Suprapubic skin (tissue), 3 donors: ENCODE measurements at regions not wholly inside any gene's neighbourhood (a gene's known extent, or its start where the extent isn't known, plus 50 kb on each side); places are given as distances from the start of the nearest gene placed in this dataset.

Source experiments
- EP300 ChIP-seq: sonication (generic); formaldehyde crosslinking; IDR thresholded peaks from one replicate; pipeline ENCODE4 v1.6.1; 2017; ENCODE audit warnings: antibody characterized with exemption
- POLR2A ChIP-seq, 2 donors: fragments of 450-650 bp; IDR thresholded peaks; one replicate each; pipeline ENCODE4 v1.6.1; 2017; ENCODE audit warnings: antibody characterized with exemption in 2 of 2, mild to moderate bottlenecking in 2 of 2, moderate library complexity in 2 of 2
- TF ChIP-seq, protein P1 (sequence below), 2 donors: fragments of 200-600 bp in 1 of 2; fragments of 450-650 bp in 1 of 2; sonication (generic) in 1 of 2; IDR thresholded peaks; one replicate each; pipeline ENCODE4 v1.5.1; 2016 to 2019; ENCODE audit warnings: antibody characterized with exemption in 2 of 2, mild to moderate bottlenecking in 1 of 2, moderate library complexity in 1 of 2

DNA sequence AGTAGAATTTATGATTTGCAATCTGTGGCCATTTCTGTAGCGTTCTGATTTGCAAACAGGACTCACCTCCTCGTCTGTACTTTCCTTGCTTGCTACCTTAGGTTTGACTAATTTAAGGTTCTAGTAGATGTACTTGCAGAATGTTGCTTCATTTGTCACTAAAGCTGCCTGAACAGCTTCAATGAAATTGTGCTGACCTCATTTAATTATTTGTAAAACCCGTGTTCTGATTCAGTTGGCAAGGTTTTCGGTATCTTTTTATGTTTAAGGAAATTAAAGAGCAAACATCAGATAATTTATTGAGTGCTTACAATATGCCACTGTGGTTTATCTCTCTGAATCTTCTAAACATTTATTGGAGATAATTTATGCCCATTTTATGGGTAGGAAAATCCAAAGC, 284.9 kb upstream of the EEF2KMT start:
- no peak for TF ChIP-seq POLR2A (IDR thresholded peaks at IDR 0.05)
- TF ChIP-seq, protein P1, sequence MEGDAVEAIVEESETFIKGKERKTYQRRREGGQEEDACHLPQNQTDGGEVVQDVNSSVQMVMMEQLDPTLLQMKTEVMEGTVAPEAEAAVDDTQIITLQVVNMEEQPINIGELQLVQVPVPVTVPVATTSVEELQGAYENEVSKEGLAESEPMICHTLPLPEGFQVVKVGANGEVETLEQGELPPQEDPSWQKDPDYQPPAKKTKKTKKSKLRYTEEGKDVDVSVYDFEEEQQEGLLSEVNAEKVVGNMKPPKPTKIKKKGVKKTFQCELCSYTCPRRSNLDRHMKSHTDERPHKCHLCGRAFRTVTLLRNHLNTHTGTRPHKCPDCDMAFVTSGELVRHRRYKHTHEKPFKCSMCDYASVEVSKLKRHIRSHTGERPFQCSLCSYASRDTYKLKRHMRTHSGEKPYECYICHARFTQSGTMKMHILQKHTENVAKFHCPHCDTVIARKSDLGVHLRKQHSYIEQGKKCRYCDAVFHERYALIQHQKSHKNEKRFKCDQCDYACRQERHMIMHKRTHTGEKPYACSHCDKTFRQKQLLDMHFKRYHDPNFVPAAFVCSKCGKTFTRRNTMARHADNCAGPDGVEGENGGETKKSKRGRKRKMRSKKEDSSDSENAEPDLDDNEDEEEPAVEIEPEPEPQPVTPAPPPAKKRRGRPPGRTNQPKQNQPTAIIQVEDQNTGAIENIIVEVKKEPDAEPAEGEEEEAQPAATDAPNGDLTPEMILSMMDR (IDR thresholded peaks at IDR 0.05) = no peak
- TF ChIP-seq EP300 = no peak
